HCT116 (cell line): ENCODE measurements at regions not wholly inside any gene's neighbourhood (a gene's known extent, or its start where the extent isn't known, plus 50 kb on each side); places are given as distances from the start of the nearest gene placed in this dataset.

ENCODE experiments used
- EGR1 ChIP-seq: IDR thresholded peaks from 2 replicates; pipeline ENCODE4 v1.6.1; 2012; ENCODE audit warnings: low read depth
- ELF1 ChIP-seq: IDR thresholded peaks from 2 replicates; pipeline ENCODE4 v1.6.1; 2012; ENCODE audit warnings: low read depth, borderline replicate concordance
- EZH2 ChIP-seq: fragments of 200-600 bp; sonication (generic); IDR thresholded peaks from 2 replicates; pipeline ENCODE4 v1.6.1; 2017; ENCODE audit warnings: antibody characterized with exemption, mixed run types
- MAX ChIP-seq: IDR thresholded peaks from 2 replicates; pipeline ENCODE4 v1.6.1; 2012
- POLR2A ChIP-seq: IDR thresholded peaks from 2 replicates; pipeline ENCODE4 v1.7.0; 2011; ENCODE audit warnings: borderline replicate concordance; ENCODE audit not compliant: insufficient read depth, insufficient read length; ENCODE audit errors: extremely low read depth
- POLR2AphosphoS5 ChIP-seq: IDR thresholded peaks from 2 replicates; pipeline ENCODE4 v1.6.1; 2011; ENCODE audit warnings: mild to moderate bottlenecking, low read depth, low read length, moderate library complexity
- SP1 ChIP-seq: IDR thresholded peaks from 2 replicates; pipeline ENCODE4 v1.6.1; 2012; ENCODE audit warnings: low read depth
- SRF ChIP-seq: IDR thresholded peaks from 2 replicates; pipeline ENCODE4 v1.6.1; 2012; ENCODE audit warnings: low read depth
- ZNF274 ChIP-seq: fragments of 200-500 bp; sonication (Bioruptor generic); IDR thresholded peaks from 2 replicates; pipeline ENCODE4 v1.6.1; 2014; ENCODE audit warnings: mild to moderate bottlenecking, low read depth, low read length, inconsistent platforms
- TF ChIP-seq, protein P1 (sequence below), 3 experiments: fragments of 200-600 bp in 1 of 3; sonication (generic) in 1 of 3; IDR thresholded peaks in 2 of 3; conservative IDR thresholded peaks in 1 of 3; 2 replicates each; pipeline ENCODE4 v1.5.1; 2012 to 2017; ENCODE audit warnings: low read depth in 2 of 3, low read length in 2 of 3, antibody characterized with exemption in 1 of 3, borderline replicate concordance in 1 of 3, control low read depth in 1 of 3, mild to moderate bottlenecking in 1 of 3, mixed read lengths in 1 of 3, mixed run types in 1 of 3, moderate library complexity in 1 of 3; ENCODE audit not compliant: insufficient read depth in 1 of 3
- TF ChIP-seq, protein P2 (sequence below): IDR thresholded peaks from 2 replicates; pipeline ENCODE4 v1.6.1; 2012; ENCODE audit warnings: low read depth

DNA sequence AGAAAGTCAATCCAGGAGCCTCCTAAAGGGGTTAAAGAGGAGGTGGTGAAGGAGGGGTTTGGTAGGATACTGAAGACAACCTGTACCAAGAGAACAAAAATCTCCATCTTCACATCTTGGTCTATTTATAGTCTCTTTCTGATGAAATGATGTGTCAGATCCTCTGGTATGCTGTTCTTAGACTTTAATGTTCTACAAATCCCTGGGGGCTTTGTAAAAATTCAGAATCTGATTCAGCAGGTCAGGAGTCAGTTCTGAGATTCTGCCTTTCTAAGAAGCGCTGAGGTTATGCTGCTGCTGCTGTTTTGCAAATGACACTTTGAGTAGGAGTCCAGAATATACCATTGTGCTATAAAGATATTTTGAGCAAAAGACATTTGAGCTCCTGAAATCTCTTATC, 172.9 kb upstream of the GLRA2 start:
- TF ChIP-seq, protein P1, sequence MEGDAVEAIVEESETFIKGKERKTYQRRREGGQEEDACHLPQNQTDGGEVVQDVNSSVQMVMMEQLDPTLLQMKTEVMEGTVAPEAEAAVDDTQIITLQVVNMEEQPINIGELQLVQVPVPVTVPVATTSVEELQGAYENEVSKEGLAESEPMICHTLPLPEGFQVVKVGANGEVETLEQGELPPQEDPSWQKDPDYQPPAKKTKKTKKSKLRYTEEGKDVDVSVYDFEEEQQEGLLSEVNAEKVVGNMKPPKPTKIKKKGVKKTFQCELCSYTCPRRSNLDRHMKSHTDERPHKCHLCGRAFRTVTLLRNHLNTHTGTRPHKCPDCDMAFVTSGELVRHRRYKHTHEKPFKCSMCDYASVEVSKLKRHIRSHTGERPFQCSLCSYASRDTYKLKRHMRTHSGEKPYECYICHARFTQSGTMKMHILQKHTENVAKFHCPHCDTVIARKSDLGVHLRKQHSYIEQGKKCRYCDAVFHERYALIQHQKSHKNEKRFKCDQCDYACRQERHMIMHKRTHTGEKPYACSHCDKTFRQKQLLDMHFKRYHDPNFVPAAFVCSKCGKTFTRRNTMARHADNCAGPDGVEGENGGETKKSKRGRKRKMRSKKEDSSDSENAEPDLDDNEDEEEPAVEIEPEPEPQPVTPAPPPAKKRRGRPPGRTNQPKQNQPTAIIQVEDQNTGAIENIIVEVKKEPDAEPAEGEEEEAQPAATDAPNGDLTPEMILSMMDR (IDR thresholded peaks at IDR 0.05 in 2 of 3, conservative IDR thresholded peaks at IDR 0.05 in 1 of 3; ENCODE audit: borderline replicate concordance in 1 of 3, insufficient read depth in 1 of 3, low read depth in 2 of 3, low read length in 2 of 3), result no peak
- TF ChIP-seq MAX (no peak), POLR2A (no peak), SP1 (no peak), EGR1 (no peak), ZNF274 (no peak), POLR2AphosphoS5 (no peak), ELF1 (no peak), EZH2 (no peak), SRF (no peak)
- TF ChIP-seq, protein P2, sequence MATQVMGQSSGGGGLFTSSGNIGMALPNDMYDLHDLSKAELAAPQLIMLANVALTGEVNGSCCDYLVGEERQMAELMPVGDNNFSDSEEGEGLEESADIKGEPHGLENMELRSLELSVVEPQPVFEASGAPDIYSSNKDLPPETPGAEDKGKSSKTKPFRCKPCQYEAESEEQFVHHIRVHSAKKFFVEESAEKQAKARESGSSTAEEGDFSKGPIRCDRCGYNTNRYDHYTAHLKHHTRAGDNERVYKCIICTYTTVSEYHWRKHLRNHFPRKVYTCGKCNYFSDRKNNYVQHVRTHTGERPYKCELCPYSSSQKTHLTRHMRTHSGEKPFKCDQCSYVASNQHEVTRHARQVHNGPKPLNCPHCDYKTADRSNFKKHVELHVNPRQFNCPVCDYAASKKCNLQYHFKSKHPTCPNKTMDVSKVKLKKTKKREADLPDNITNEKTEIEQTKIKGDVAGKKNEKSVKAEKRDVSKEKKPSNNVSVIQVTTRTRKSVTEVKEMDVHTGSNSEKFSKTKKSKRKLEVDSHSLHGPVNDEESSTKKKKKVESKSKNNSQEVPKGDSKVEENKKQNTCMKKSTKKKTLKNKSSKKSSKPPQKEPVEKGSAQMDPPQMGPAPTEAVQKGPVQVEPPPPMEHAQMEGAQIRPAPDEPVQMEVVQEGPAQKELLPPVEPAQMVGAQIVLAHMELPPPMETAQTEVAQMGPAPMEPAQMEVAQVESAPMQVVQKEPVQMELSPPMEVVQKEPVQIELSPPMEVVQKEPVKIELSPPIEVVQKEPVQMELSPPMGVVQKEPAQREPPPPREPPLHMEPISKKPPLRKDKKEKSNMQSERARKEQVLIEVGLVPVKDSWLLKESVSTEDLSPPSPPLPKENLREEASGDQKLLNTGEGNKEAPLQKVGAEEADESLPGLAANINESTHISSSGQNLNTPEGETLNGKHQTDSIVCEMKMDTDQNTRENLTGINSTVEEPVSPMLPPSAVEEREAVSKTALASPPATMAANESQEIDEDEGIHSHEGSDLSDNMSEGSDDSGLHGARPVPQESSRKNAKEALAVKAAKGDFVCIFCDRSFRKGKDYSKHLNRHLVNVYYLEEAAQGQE, result no peak
